Spleen (tissue), 7 donors: ENCODE measurements at regions not wholly inside any gene's neighbourhood (a gene's known extent, or its start where the extent isn't known, plus 50 kb on each side); places are given as distances from the start of the nearest gene placed in this dataset.

ENCODE experiments used
- POLR2AphosphoS5 ChIP-seq, 3 donors: sonication (generic); formaldehyde crosslinking; IDR thresholded peaks; one replicate each; pipeline ENCODE4 v1.5.1; 2017; ENCODE audit warnings: antibody characterized with exemption in 3 of 3
- TF ChIP-seq, protein P1 (sequence below), 11 experiments: fragments of 200-600 bp in 7 of 11; fragments of 450-650 bp in 4 of 11; sonication (generic) in 4 of 11; IDR thresholded peaks in 8 of 11; conservative IDR thresholded peaks in 3 of 11; 1 replicate in 7 of 11; 2 replicates in 4 of 11; pipeline versions ENCODE4 v1.4.0 to v1.8.0; 2016 to 2021; ENCODE audit warnings: antibody characterized with exemption in 11 of 11, inconsistent platforms in 4 of 11, mild to moderate bottlenecking in 1 of 11
- donor health status: DM: no; HTN: no; CAD: no; lungs with moderate emphysema.
- donor health status: DM: no; HTN: no; CAD: no.
- donor health status: DM: no; HTN: no; CAD: no.

DNA sequence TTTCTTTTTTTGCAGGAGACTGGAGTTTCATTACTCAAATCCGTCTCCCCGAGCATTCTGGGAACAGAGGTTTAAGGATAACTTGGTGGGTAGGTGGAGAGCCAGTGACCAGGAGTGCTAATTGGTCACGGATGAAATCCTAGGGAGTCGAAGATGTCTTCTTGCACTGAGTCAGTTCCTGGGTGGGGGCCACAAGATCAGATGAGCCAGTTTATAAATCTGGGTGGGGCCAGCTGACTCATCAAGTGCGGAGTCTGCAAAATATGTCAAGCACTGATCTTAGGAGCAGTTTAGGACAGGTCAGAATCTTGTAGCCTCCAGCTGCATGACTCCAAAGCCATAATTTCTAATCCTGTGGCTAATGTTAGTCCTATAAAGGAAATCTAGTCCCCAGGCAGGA lies 741.3 kb downstream of the PCDH7 start:
- TF ChIP-seq POLR2AphosphoS5 (IDR thresholded peaks at IDR 0.05): no peak
- TF ChIP-seq, protein P1, sequence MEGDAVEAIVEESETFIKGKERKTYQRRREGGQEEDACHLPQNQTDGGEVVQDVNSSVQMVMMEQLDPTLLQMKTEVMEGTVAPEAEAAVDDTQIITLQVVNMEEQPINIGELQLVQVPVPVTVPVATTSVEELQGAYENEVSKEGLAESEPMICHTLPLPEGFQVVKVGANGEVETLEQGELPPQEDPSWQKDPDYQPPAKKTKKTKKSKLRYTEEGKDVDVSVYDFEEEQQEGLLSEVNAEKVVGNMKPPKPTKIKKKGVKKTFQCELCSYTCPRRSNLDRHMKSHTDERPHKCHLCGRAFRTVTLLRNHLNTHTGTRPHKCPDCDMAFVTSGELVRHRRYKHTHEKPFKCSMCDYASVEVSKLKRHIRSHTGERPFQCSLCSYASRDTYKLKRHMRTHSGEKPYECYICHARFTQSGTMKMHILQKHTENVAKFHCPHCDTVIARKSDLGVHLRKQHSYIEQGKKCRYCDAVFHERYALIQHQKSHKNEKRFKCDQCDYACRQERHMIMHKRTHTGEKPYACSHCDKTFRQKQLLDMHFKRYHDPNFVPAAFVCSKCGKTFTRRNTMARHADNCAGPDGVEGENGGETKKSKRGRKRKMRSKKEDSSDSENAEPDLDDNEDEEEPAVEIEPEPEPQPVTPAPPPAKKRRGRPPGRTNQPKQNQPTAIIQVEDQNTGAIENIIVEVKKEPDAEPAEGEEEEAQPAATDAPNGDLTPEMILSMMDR (IDR thresholded peaks at IDR 0.05 in 8 of 11, conservative IDR thresholded peaks at IDR 0.05 in 3 of 11): no peak
